Stimulated activated CD4-positive, alpha-beta T cell treated with anti-CD3 and anti-CD28 coated beads, Interleukin-1b, Interleukin-23, amount 100 ng/mL, for 4 hours (primary cell): ENCODE measurements at regions not wholly inside any gene's neighbourhood (a gene's known extent, or its start where the extent isn't known, plus 50 kb on each side); places are given as distances from the start of the nearest gene placed in this dataset.

Experiments used
- DNase-seq, 2 donors: peaks; one replicate each; pipeline ENCODE4 v3.0.0-alpha.2; 2020; ENCODE audit warnings: low read depth in 2 of 2

DNA sequence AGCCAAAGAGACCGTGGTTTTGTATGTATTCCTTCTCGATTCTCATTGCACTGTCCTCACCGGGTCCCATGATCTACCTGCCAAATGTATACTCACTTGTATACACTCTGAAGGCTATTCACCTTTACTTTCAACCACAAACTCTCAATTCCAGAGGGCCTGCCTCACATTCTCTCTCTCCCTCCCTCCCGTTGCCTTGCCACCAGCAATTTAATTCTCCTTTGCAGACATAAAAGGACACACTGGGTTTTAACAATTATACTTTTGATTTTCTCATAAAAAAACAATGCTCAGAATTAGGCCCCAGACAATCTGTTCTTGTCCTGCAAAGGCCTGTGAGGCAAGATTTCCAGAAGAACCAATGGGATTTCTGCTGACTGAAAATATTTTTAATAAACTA, 265.1 kb upstream of the PSMD7 start:
- no peak for DNase-seq

DNA sequence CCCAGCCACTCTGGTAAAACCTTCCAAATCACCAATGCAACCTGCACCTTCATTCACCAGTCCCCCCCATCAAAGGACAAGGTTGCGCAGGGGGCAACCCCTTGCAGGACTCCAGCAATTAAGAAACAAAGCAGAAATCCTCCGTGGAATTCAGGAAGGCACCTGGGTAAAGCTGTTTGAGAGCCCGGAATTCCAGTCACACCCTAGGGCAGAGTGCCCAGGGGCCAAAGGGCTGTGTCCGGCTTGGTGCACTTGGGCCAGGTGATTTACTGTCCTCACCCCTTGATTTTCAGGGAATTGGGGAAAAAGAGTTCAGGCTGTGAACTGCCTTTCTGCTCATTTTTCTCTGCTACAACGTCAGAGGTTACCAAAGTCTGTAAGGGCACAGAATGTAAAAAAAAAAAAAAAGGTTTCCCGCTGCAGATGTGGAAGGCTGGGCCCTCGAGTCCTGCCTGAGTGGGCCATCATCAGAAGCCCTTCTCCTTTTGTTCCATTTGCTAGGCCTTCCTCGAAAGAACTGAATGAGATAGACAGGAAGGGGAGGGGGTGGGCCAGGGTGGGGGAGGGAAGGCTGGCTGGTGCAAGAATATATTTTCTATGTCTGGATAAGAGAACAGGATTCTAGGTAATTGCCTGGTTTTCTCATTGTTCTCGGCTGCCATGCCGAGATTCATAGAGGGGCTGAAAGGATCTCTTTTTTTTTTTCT, 266.5 kb upstream of the PSMD7 start:
- no peak for DNase-seq

DNA sequence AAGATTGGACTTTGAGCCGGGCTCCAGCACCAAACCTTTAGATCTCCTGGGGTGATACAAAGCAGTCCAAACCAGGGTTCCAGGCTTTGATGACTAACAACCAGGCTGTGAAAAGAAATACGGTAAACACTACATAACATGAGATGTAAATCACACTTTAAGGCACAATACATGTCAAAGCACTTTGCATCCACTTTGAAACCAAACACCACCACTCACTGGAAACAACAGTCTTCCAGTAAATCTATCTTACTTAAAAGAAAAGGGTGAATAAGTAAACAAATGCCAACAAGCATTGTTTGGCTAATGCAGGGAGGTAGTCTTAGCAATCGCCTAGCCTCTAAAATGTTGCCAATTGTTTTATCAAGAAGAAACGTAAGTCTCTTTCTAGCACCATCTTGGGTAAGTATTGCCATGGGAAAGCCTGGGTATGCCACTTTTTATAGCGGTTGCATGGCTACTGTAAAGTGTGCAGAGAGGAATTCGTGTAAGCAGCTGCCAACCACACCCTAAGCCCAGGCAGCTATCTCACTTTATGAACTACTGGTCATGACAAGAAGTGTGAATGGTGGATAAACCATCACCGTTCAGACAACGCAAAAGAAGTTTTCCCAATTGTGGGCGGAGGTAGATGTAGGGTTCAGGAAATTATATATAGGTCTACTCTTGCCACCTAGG, 267.4 kb upstream of the PSMD7 start:
- no peak for DNase-seq

DNA sequence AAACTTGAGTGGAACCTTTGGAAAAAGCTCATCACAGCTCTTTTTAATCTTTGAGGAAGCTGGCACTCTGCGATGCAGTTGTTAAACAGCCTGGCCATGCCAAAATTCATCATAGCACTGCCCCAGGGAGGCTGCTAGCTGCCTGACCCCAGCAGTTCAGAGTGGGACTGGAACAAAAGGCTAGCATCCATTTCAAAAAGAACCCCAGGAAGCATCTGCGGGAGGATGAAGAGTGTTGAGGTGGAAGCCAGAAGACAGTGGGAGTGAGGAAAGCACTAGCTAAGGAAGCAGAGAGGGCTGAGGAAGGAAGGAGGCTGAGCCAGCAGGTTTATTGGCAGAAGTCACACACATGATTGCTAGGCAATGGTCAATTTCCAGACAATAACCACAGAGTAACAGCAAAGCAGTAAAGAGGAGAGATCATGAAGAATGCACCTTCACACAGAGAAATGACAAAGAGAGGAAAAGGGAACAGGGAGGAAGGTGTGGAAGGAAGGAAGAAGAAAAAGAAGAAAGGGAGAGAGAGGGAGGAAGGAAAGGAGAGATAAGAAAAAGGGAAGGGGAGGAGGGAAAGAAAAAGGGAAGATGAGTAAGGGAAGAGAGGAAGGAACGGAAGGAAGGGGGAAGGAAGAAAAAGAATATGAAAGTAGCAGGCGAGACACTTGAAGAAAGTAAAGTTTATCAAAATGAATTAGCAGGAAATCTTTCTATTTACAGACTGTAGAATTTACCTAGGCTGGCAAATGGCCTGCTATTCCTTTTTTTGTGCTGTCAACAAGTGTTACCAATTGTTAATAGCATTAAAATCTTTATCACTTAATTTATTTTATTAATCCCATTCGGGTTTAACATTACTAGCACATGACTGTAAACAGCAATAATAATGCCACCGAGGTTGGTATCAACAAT, 270.0 kb upstream of the PSMD7 start:
- DNase-seq: no peak

DNA sequence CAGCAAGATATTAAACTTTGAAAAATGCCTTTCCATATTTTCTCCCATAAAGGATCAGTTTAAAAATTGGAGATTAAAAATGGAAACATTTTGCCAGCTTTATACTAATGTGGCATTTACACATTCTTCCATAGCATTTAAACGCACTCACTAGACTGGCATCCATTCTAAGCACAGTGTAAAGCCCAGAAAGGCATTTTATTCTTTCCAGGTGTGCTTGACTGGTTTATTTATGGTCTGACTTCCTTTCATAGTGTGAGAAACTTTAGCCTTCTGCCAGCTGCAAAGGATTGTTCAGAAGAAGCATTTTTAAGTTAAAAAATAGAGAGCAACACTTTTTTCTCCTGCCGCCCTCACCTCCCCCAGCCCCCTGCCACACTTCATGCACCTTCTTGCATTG, 271.7 kb upstream of the PSMD7 start:
- no peak for DNase-seq

DNA sequence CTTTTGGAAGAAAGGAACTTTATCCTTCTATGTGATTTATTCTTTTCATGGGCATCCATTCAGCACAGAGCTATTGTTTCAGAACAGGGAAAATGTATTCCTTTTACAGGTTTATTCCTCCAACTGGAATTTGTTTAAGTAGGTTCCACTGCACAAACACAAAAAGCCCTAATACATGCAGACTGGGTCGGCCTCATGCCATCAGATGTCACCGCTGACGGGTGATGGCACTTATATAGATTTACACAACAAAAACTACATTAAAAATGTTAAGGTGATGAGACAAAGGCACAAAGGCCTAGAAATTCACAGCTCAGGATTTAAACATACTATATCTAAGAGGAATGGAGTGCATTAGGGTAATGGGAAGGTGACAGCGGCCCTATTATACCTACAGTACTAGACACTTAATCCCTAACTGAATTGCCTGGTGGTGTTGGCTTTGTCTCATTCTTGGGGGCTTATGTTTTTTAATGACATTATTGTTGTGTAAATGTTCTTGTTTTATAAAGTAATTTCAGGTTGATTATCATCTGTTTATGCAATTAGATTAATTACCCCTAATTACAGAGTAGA, 276.4 kb upstream of the PSMD7 start:
- DNase-seq: no peak

DNA sequence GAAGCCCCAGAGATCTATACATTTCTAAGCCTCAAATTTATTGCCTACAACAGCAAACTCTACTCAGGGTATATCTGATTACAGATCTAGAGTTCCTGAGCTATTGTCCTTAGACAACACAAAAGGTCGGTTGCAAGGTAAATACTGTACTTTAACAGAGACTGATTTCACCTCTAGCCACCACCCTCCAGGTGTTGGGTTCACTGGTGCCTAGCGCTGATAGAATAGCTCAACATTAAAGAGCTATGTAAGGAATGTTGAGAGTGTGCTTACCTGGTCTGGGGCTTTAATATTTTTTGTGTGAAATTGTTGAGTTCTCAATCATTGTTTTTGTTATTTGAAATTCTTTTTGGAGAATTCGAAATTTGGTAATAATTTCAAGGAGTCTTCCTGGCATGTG, 277.0 kb upstream of the PSMD7 start:
- DNase-seq: no peak

DNA sequence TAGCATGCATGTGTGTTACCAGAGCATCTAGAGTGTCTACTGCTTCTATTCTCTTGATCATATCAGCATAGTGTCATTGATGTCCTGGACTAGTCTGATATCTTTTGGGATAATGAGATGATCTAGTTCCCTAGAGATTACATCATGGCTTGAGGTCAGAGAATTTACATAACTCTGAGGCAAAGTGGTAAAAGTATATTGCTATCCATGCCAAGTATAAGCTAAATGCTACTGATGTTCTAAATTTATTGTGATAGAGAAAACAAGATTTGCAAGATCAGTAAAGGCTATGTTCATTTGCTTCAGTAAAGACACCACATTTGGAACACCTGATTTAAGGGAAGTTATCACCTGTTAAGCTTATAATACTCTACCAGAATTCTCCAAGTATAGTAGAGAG, 280.7 kb upstream of the PSMD7 start:
- DNase-seq: no peak

DNA sequence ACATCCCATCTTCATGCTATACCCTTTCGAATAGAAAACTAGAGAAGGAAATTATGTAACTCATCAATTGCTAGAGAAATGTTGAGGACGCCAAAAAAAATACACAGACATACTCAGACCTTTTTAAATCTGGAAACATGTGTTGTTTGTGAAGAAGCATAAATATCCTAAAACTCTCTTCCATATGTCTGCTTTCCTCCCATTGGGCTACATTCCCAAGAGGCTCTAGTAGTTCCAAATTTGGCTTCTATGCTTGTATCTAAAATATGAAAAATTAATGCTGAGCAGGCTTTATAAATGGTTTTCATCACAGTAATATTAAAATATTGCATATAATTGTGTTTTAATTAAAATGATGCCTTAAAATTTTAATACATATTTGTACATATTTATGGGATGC, 297.9 kb upstream of the PSMD7 start:
- no peak for DNase-seq

DNA sequence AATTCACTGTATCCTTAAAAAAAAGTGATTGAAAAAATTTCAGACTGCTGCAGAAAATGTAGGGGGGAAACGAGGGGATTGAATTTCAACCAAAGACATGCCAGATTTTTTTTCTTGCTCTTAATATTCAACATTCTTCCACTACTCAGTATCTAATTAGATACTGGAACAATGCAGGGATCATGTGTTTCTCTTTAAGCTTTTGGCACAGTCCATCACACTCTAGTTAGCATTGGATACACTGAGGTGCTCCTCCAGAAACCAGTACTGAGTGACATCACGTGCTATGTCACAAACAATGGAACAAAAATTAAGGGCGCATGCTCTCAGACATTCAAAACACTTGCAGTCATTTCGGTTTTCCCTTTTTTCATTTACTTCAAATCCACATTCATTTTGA, 298.6 kb upstream of the PSMD7 start:
- no peak for DNase-seq

DNA sequence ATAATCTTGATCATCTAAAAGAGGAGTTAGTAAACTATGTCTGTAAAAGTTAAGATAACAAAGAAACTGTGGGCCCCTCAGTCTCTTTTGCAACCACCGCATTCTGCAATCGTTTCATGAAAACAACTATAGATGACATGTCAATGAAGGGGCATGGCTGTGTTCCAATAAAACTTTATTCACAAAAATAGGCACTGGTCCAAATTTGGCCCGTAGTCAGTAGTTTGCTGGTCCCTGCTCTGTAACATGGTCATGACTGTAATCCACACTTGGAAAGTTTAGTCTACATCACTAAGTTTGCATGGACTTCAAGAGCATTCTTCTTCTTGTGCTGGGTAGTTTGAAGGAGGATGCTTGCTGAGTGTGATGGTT, 299.3 kb upstream of the PSMD7 start:
- DNase-seq: no peak

DNA sequence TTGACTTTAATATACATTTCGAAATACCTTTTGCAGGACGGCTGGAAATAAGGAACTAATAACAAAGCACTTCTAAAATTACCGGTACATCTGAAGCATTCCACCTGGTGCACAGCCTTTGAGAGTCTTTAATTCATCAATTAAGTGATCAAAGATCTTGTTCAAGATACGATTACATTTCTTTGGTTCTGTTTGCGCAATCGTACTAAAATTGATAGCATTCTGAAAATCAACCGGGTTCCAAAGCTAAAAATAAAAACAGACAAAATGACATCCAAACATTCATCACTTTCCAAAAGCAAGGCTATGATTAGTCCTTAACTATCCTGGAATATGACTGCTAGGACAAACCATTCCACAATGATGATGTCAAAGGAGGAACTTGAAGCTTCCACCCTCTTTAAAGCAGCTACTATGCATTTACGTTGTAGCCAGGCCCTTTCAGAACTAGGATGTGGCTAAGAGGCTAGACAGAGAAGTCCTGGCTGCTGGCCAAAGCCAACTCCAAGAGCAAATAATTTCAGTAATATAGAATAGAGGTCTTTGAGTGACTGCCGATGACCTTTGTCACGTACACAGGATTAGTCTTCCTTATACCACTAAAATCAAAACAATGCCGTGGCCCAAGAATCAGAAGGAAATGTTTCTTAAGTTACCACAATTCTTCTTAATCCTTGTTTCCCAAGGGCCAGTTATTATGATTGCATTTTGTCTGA, 299.8 kb upstream of the PSMD7 start:
- no peak for DNase-seq

DNA sequence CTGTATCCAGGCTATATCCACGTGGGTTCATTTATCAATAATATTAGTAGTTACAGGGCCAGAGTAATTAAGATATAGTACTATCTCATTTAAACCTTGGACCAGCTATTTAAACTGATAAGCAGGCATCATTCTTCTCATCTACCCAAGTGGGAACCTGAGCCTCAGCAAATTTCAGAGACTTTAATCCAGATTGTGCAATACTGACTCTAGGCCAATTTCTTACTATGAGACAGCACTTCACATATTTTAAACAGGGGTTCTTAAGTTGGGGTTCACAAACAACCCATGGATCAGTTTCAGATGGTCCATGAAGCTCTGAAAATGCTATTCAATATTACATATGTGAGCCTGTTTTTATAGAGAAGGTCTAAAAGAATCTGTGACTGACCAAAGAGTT, 302.7 kb upstream of the PSMD7 start:
- DNase-seq: no peak

DNA sequence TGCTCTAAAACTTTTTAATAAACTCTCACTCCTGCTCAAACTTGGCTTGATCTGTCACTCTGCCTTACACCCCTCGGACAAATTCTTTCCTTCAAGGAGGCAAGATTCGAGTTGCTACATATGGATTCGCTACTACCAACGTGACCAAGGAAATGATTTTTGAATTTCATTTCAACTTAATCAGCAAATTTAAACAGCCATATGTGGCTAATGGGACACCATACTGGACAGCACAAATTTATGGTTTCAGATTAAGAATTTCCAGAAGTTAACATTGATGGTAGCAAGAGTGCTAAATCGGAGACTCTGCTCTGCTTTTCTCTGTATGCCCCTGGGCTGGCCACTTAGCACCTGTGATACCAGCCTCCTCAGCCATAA, 318.2 kb upstream of the PSMD7 start:
- no peak for DNase-seq

DNA sequence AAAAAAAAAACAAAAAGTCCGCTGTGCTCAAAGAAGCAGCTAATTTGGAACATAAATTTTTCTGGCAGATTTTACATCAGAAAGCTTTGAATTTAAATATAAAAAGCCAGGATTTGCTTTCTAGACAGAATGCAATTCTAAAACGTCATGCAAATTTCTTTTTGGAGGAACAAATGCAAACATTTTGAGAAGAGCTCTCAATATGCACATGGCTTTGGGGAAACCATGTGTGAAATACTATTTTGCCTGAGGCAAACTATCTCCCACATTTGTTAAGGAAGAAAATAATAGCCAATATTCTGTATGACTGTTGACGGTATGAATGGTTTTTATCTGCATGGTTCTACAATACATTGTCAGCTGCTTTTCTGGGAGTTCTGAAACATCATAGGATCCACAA, 320.0 kb upstream of the PSMD7 start:
- no peak for DNase-seq

DNA sequence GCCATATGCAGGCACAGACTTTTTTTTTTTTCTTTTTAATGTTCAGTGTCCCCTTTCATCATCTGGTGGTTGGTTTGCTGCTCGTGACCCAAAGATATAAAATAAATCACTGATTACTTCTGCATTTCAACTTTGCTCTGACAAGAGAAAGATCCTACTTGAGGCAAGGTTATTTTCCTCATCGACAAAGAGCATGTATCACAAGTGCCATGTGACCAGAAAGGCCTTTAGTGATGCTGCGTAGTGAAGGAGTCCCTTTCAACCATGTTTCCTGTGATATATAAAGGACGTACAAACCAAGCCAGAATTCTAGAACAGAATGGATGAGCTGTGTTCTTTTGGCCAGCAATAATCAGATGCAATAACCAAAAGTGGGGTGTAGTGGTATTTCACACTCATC, 323.4 kb upstream of the PSMD7 start:
- no peak for DNase-seq

DNA sequence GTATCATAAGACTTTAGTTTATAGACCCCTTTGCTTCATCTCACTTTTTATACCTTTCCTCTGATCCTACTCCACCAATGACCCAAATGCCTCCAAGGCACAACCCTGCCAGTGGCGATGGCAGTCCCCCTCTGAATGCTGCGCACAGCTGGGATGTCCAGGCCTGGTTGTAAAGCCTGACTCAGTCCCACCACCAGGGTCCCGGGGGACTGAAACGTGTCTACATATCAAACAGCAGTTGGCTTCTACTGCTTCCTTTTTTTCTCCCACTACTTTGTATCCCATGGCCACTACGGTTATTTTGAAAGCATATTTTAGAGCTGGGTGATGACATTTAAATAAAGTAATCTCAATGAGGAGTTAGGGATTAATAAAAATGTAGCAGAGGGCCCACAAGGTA, 329.8 kb upstream of the PSMD7 start:
- no peak for DNase-seq

DNA sequence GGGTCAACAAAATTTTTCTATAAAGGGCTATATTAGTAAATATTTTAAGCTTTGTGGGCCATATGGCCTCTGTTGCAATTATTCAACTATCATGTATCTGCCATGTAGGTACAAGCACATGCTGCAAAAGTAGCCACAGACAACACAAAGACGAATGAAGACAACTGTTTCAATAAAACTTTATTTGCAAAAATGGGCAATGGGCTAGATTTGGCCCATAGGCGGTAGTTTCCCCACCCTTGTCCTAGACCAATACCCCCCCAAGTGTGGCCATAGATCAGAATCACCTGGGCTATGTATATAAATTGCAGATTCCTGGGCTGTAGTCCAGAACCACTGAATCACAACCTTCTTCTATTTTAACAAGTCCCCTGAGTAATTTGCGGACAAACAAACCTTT, 331.0 kb upstream of the PSMD7 start:
- DNase-seq: no peak

DNA sequence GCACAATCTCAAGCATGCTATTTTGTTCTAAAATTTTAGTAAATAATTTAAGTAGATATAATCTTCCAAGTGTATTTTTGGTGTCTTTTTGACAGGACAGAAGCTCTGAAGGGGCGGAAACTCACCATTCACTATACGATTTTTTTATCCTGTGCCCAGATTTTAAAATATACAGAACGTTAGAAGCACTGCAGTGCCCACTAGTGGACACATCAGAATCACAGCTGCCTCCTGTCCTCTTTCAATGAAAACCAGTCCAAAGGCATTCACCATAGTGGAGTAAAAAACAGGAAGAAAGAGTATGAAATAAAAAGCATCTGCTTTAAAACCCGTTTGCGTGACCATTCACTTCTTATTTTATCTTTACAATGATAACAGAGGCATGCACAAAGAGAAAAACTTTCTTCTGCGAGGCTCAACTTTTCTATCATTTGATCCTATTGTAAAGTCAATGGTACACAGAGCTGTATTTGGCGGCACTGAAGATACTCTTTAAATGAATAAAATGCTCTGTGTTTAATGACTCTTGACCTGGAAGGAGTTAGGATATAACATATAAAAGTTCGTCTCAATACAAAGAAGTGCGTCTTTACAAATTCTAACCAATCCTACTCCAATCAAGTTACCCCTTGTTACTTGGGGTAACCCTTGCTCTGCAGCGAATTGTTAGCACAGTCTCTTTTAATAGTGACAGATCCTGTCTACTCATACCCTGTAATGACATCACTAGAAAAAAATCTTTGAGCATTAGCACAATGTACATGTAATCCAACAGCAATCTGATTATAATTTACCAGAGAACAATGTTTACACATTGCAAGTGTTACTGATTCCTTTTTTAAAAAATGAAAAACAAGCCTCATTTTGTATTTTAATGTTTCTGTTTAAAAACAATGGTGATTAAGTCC, 339.8 kb upstream of the PSMD7 start:
- peak in 1 of 2 donors; percentile 6 for DNase-seq

DNA sequence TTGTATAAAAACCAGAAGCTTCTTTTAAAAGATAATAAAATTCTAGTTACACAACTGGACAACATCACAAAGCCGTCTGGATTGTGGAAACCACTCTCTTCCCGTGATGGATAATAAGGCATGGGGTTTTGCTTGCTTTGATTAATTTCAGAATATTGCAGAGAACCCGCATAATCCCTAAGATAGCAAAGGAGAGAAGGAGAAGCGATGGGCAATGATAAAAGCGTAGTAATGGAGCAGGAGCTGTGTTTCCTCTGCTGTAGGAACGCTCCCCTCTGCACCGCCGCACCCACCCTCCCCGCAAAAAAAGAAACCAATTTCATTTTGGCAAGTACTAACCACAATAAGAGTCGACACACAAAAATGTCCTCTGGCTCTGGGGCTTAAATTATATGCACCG, 340.9 kb upstream of the PSMD7 start:
- DNase-seq: no peak

DNA sequence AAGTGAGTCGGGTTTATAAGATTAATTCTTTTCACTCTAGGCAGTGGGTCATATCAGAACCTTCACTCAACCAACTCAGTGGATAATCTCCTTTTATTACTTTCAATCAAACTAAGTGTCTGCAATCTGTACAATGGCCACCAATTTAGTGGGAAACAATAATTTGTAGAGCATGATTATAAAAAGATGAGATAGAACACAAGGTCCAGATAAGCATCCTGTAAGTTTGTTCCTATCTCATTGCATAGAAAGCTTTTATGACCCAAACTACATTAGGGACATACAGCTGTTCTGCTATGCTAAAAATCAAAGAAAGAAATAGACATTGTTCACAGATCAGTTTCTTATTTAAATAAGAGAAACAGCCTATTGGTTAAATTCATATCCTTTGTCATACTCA, 341.4 kb upstream of the PSMD7 start:
- no peak for DNase-seq
